ENCODE measurements at regions not wholly inside any gene's neighbourhood (a gene's known extent, or its start where the extent isn't known, plus 50 kb on each side); places are given as distances from the start of the nearest gene placed in this dataset.

GRCh38 chr22:27580311-27580897 is 221.2 kb downstream of the MN1 start:
- peaks cover 0 to 8% of the 10 kb centered on the region in 2 donors for H3K4me1 ChIP-seq (ENCODE audit: control insufficient read depth in 2 of 2, insufficient read depth in 2 of 2, low read length in 2 of 2)

GRCh38 chr22:27581236-27581635 is 220.3 kb downstream of the MN1 start:
- Histone ChIP-seq H3K27ac (ENCODE audit: low read depth in 1 of 2, low read length in 1 of 2) (no peak overlapping the region), H3K4me3 (ENCODE audit: low read length in 2 of 2) (no peak overlapping the region), H3K27me3 (ENCODE audit: control insufficient read depth in 2 of 2, insufficient read depth in 1 of 2, low read length in 1 of 2) (no peaks in the 10 kb centered on the region), H3K36me3 (ENCODE audit: control insufficient read depth in 2 of 2, insufficient read depth in 2 of 2, low read length in 1 of 2) (no peaks in the 10 kb centered on the region), H3K4me1 (ENCODE audit: control insufficient read depth in 2 of 2, insufficient read depth in 2 of 2, low read length in 2 of 2) (peaks cover 0 to 8% of the 10 kb centered on the region in 2 donors), H3K9me3 (ENCODE audit: control insufficient read depth in 2 of 2, insufficient read depth in 1 of 2, low read length in 1 of 2) (no peaks in the 10 kb centered on the region)
- DNase-seq (ENCODE audit: low read depth in 6 of 9, low spot score in 9 of 9): no peak
- 95% methylated on average over 8 of the region's 8 CpGs for WGBS

More at GRCh38 chr22:27580311-27580897, 221.2 kb downstream of the MN1 start:
- Histone ChIP-seq H3K27me3 (ENCODE audit: control insufficient read depth in 2 of 2, insufficient read depth in 1 of 2, low read length in 1 of 2) (no peaks in the 10 kb centered on the region), H3K9me3 (ENCODE audit: control insufficient read depth in 2 of 2, insufficient read depth in 1 of 2, low read length in 1 of 2) (no peaks in the 10 kb centered on the region), H3K36me3 (ENCODE audit: control insufficient read depth in 2 of 2, insufficient read depth in 2 of 2, low read length in 1 of 2) (no peaks in the 10 kb centered on the region), H3K4me3 (ENCODE audit: low read length in 2 of 2) (no peak overlapping the region), H3K27ac (ENCODE audit: low read depth in 1 of 2, low read length in 1 of 2) (no peak overlapping the region)
- WGBS: 51% methylated on average over 13 of the region's 13 CpGs
- no peak for DNase-seq (ENCODE audit: low read depth in 6 of 9, low spot score in 9 of 9)

GRCh38 chr22:27581688-27582087 is 219.9 kb downstream of the MN1 start:
- 92% methylated on average over 8 of the region's 8 CpGs for WGBS
- no peak overlapping the region for H3K27ac ChIP-seq (ENCODE audit: low read depth in 1 of 2, low read length in 1 of 2)
- no peaks in the 10 kb centered on the region for H3K27me3 ChIP-seq (ENCODE audit: control insufficient read depth in 2 of 2, insufficient read depth in 1 of 2, low read length in 1 of 2)
- H3K4me1 ChIP-seq (ENCODE audit: control insufficient read depth in 2 of 2, insufficient read depth in 2 of 2, low read length in 2 of 2): peaks cover 0 to 8% of the 10 kb centered on the region in 2 donors
- no peak for DNase-seq (ENCODE audit: low read depth in 6 of 9, low spot score in 9 of 9)
- no peak overlapping the region for H3K4me3 ChIP-seq (ENCODE audit: low read length in 2 of 2)
- no peaks in the 10 kb centered on the region for H3K9me3 ChIP-seq (ENCODE audit: control insufficient read depth in 2 of 2, insufficient read depth in 1 of 2, low read length in 1 of 2)
- H3K36me3 ChIP-seq (ENCODE audit: control insufficient read depth in 2 of 2, insufficient read depth in 2 of 2, low read length in 1 of 2): no peaks in the 10 kb centered on the region

GRCh38 chr22:27583856-27584255 is 217.7 kb downstream of the MN1 start:
- no peak overlapping the region for H3K4me3 ChIP-seq (ENCODE audit: low read length in 2 of 2)
- 95% methylated on average over 9 of the region's 9 CpGs for WGBS
- H3K36me3 ChIP-seq (ENCODE audit: control insufficient read depth in 2 of 2, insufficient read depth in 2 of 2, low read length in 1 of 2): no peaks in the 10 kb centered on the region
- peak in 1 of 9 donors; percentile 7 for DNase-seq (ENCODE audit: low read depth in 6 of 9, low spot score in 9 of 9)
- H3K27ac ChIP-seq (ENCODE audit: low read depth in 1 of 2, low read length in 1 of 2): no peak overlapping the region
- H3K27me3 ChIP-seq (ENCODE audit: control insufficient read depth in 2 of 2, insufficient read depth in 1 of 2, low read length in 1 of 2): no peaks in the 10 kb centered on the region
- H3K9me3 ChIP-seq (ENCODE audit: control insufficient read depth in 2 of 2, insufficient read depth in 1 of 2, low read length in 1 of 2): no peaks in the 10 kb centered on the region
- H3K4me1 ChIP-seq (ENCODE audit: control insufficient read depth in 2 of 2, insufficient read depth in 2 of 2, low read length in 2 of 2): peaks cover 0 to 2% of the 10 kb centered on the region in 2 donors

- no peak overlapping the region for H3K4me3 ChIP-seq (ENCODE audit: low read length in 2 of 2)
- H3K36me3 ChIP-seq (ENCODE audit: control insufficient read depth in 2 of 2, insufficient read depth in 2 of 2, low read length in 1 of 2): no peaks in the 10 kb centered on the region
- DNase-seq (ENCODE audit: low read depth in 6 of 9, low spot score in 9 of 9): no peak
- no peaks in the 10 kb centered on the region for H3K27me3 ChIP-seq (ENCODE audit: control insufficient read depth in 2 of 2, insufficient read depth in 1 of 2, low read length in 1 of 2)
- peaks cover 0 to 2% of the 10 kb centered on the region in 2 donors for H3K4me1 ChIP-seq (ENCODE audit: control insufficient read depth in 2 of 2, insufficient read depth in 2 of 2, low read length in 2 of 2)
- H3K27ac ChIP-seq (ENCODE audit: low read depth in 1 of 2, low read length in 1 of 2): no peak overlapping the region
- 79% methylated on average over 2 of the region's 2 CpGs for WGBS
- no peaks in the 10 kb centered on the region for H3K9me3 ChIP-seq (ENCODE audit: control insufficient read depth in 2 of 2, insufficient read depth in 1 of 2, low read length in 1 of 2)
Measured at GRCh38 chr22:27585141-27585540, 216.4 kb downstream of the MN1 start.

GRCh38 chr22:27588268-27588667 is 213.3 kb downstream of the MN1 start:
- WGBS: 97% methylated on average over 6 of the region's 6 CpGs
- Histone ChIP-seq H3K27ac (ENCODE audit: low read depth in 1 of 2, low read length in 1 of 2) (no peak overlapping the region), H3K9me3 (ENCODE audit: control insufficient read depth in 2 of 2, insufficient read depth in 1 of 2, low read length in 1 of 2) (no peaks in the 10 kb centered on the region), H3K4me1 (ENCODE audit: control insufficient read depth in 2 of 2, insufficient read depth in 2 of 2, low read length in 2 of 2) (peaks cover 0 to 2% of the 10 kb centered on the region in 2 donors), H3K4me3 (ENCODE audit: low read length in 2 of 2) (no peak overlapping the region), H3K36me3 (ENCODE audit: control insufficient read depth in 2 of 2, insufficient read depth in 2 of 2, low read length in 1 of 2) (no peaks in the 10 kb centered on the region), H3K27me3 (ENCODE audit: control insufficient read depth in 2 of 2, insufficient read depth in 1 of 2, low read length in 1 of 2) (no peaks in the 10 kb centered on the region)
- DNase-seq (ENCODE audit: low read depth in 6 of 9, low spot score in 9 of 9): no peak

GRCh38 chr22:27588915-27589314 is 212.6 kb downstream of the MN1 start:
- DNase-seq (ENCODE audit: low read depth in 6 of 9, low spot score in 9 of 9): no peak
- 94% methylated on average over 2 of the region's 2 CpGs for WGBS
- H3K9me3 ChIP-seq (ENCODE audit: control insufficient read depth in 2 of 2, insufficient read depth in 1 of 2, low read length in 1 of 2): no peaks in the 10 kb centered on the region
- H3K27me3 ChIP-seq (ENCODE audit: control insufficient read depth in 2 of 2, insufficient read depth in 1 of 2, low read length in 1 of 2): no peaks in the 10 kb centered on the region
- H3K4me1 ChIP-seq (ENCODE audit: control insufficient read depth in 2 of 2, insufficient read depth in 2 of 2, low read length in 2 of 2): no peaks in the 10 kb centered on the region
- H3K36me3 ChIP-seq (ENCODE audit: control insufficient read depth in 2 of 2, insufficient read depth in 2 of 2, low read length in 1 of 2): no peaks in the 10 kb centered on the region
- no peak overlapping the region for H3K27ac ChIP-seq (ENCODE audit: low read depth in 1 of 2, low read length in 1 of 2)
- no peak overlapping the region for H3K4me3 ChIP-seq (ENCODE audit: low read length in 2 of 2)

GRCh38 chr22:27591060-27591459 is 210.5 kb downstream of the MN1 start:
- no peak for DNase-seq (ENCODE audit: low read depth in 6 of 9, low spot score in 9 of 9)
- 94% methylated on average over 6 of the region's 6 CpGs for WGBS
- no peaks in the 10 kb centered on the region for H3K36me3 ChIP-seq (ENCODE audit: control insufficient read depth in 2 of 2, insufficient read depth in 2 of 2, low read length in 1 of 2)

GRCh38 chr22:27593378-27593777 is 208.2 kb downstream of the MN1 start:
- DNase-seq (ENCODE audit: low read depth in 6 of 9, low spot score in 9 of 9): no peak
- no peak overlapping the region for H3K27ac ChIP-seq (ENCODE audit: low read depth in 1 of 2, low read length in 1 of 2)
- no peaks in the 10 kb centered on the region for H3K27me3 ChIP-seq (ENCODE audit: control insufficient read depth in 2 of 2, insufficient read depth in 1 of 2, low read length in 1 of 2)
- H3K36me3 ChIP-seq (ENCODE audit: control insufficient read depth in 2 of 2, insufficient read depth in 2 of 2, low read length in 1 of 2): no peaks in the 10 kb centered on the region
- 14% methylated on average over 2 of the region's 2 CpGs for WGBS
- no peak overlapping the region for H3K4me3 ChIP-seq (ENCODE audit: low read length in 2 of 2)
- H3K9me3 ChIP-seq (ENCODE audit: control insufficient read depth in 2 of 2, insufficient read depth in 1 of 2, low read length in 1 of 2): no peaks in the 10 kb centered on the region
- no peaks in the 10 kb centered on the region for H3K4me1 ChIP-seq (ENCODE audit: control insufficient read depth in 2 of 2, insufficient read depth in 2 of 2, low read length in 2 of 2)

More at GRCh38 chr22:27591060-27591459, 210.5 kb downstream of the MN1 start:
- Histone ChIP-seq H3K9me3 (ENCODE audit: control insufficient read depth in 2 of 2, insufficient read depth in 1 of 2, low read length in 1 of 2) (no peaks in the 10 kb centered on the region), H3K4me1 (ENCODE audit: control insufficient read depth in 2 of 2, insufficient read depth in 2 of 2, low read length in 2 of 2) (no peaks in the 10 kb centered on the region), H3K27ac (ENCODE audit: low read depth in 1 of 2, low read length in 1 of 2) (no peak overlapping the region), H3K27me3 (ENCODE audit: control insufficient read depth in 2 of 2, insufficient read depth in 1 of 2, low read length in 1 of 2) (no peaks in the 10 kb centered on the region), H3K4me3 (ENCODE audit: low read length in 2 of 2) (no peak overlapping the region)
